NOMO-1 treated with dmso at 0.1 percent for 144 hours (cell line): ENCODE measurements at regions not wholly inside any gene's neighbourhood (a gene's known extent, or its start where the extent isn't known, plus 50 kb on each side); places are given as distances from the start of the nearest gene placed in this dataset.
A peak's percentile ranks its signal among the peaks of the same experiment; 100 is the strongest.

ENCODE experiments used
- DNase-seq: peaks from one replicate; lab custom pipeline; 2025; ENCODE audit not compliant: unreplicated experiment; lab: John Stamatoyannopoulos, UW

DNA sequence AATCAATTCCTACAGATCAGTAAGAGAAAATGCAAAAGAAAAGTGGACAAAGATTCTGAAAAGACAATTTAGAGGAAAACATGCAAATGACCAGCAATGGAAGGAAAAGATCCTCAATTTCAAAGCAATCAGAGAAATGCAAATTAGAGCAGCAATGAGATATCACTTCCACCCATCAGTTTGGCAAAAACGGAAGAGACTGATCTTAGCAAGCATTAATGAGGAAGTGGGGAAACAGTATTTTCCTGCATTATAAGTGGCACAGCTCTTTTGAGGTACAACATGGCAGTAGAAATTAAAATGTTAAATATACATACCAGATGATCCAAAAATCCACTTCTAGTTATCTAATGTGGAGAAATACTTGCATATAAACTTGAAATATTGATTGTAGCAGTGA is 69.1 kb upstream of the SLC7A1 start:
- peak; percentile 41 for DNase-seq

DNA sequence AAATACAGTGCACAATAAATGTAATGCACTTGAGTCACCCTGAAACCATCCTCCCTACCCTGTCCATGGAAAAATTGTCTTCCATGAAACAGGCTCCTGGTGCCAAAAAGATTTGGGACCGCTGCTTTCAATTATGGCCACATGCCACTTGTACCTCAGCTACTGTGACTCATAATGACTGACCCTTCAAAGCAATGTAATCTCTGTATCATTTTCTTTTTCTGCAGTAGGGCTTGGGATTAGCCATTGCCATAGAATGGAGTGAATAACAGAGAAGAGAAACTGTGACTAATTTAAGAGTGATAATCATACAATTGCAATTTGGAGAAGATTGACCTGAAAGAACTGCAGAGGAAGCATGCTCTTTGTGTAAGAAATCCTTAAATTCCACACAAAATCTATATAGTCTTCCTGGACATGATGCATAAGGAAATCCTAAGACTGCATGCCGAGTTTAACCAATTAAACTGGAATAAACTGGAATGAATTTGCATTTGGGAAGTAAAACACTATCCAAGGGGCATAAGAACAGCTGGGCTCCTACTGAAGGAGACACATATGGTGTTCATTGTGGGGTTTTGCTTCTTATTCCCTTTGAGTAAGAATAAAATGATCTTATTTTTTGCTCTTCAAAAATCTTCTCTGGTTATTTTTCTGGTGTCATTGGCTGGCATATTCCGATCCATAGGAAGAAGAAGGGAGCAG is 59.5 kb upstream of the SLC7A1 start:
- no peak for DNase-seq

DNA sequence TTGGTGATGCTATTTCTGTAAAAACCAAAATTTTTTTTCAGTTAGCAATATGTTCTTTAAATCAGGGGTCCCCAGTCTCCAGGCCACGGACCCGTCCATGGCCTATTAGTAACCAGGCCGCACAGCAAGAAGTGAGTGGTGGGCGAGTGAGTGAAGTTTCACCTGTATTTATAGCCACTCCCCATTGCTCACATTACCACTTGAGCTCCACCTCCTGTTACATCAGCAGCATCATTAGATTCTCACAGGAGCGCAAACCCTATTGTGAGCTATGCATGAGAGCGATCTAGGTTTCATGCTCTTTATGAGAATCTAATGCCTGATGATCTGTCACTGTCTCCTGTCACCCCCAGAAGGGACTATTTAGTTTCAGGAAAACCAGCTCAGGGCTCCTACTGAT is 58.9 kb upstream of the SLC7A1 start:
- no peak for DNase-seq

- no peak for DNase-seq
Measured at GRCh38 chr13:29648760-29649159, 53.3 kb upstream of the SLC7A1 start.
